Epithelial cell of esophagus (primary cell): ENCODE measurements at regions not wholly inside any gene's neighbourhood (a gene's known extent, or its start where the extent isn't known, plus 50 kb on each side); places are given as distances from the start of the nearest gene placed in this dataset.

ENCODE experiments used
- DNase-seq: peaks from one replicate; pipeline ENCODE4 v3.0.0; 2010; ENCODE audit warnings: low read depth
- H3K4me3 ChIP-seq: 2 replicates; pipeline ENCODE4 v1.5.1; 2011; ENCODE audit warnings: mild to moderate bottlenecking, low read length, control low read depth
- CTCF ChIP-seq: IDR thresholded peaks from 2 replicates; pipeline ENCODE4 v1.5.1; 2011; ENCODE audit warnings: low read depth, mild to moderate bottlenecking, low read length, control low read depth, inconsistent platforms; ENCODE audit not compliant: insufficient read depth; ENCODE audit errors: missing control alignments

GRCh38 chr13:90713441-90714133, 633.9 kb upstream of the MIR17HG start:
- no peak for TF ChIP-seq CTCF
- no peak overlapping the region for H3K4me3 ChIP-seq

GRCh38 chr13:90715485-90715884, 632.0 kb upstream of the MIR17HG start:
- no peak for TF ChIP-seq CTCF
- no peak overlapping the region for H3K4me3 ChIP-seq
- DNase-seq: no peak

More at GRCh38 chr13:90713441-90714133, 633.9 kb upstream of the MIR17HG start:
- DNase-seq: no peak

DNA sequence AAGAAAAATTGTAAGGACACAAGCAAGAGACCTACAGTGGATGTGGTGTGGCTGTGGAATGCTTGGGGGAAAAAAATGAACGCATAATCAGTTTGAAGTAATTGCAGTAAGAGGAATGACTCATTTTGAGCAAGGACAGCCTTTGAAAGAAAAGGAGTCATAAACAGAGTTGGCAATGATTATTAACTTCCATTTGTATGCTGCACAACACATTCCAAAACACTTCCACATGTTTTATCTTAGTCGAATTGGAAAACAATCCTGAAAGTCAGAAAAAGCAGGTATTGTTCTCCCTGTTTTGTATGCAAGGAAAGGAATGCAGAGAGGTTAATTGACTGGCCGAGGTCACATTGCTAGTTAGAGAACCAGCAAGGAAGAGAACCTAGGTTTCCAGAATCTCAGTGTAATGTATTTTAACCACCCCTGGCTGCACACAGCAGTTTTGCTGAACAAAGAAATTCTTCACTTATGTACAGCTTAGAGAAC, 630.0 kb upstream of the MIR17HG start:
- DNase-seq: peak; percentile 82
- TF ChIP-seq CTCF: no peak

DNA sequence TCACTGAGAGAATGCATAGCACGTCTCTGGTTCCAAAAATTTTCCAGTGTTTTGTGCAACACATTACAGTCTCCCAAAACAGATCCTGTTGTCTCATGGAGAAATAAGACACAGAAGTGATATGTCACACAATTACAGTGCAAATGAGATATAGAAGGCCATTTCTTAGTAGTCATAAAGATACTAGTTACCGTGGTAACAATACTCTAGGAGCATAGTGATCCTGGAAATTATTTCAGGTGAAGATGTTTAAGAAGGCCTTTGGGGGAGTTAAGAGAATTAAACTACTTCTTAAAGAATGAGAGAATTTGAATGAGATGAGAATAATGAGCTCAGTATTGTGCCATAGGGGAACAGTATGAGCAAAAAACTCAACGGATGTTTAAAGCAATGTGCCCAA, 628.0 kb upstream of the MIR17HG start:
- no peak for DNase-seq
- no peak overlapping the region for H3K4me3 ChIP-seq
- no peak for TF ChIP-seq CTCF

More for the DNA sequence above, 630.0 kb upstream of the MIR17HG start:
- no peak overlapping the region for H3K4me3 ChIP-seq

- H3K4me3 ChIP-seq: no peak overlapping the region
- no peak for TF ChIP-seq CTCF
- no peak for DNase-seq
These were observed 625.5 kb upstream of the MIR17HG start for GRCh38 chr13:90721937-90722336.

DNA sequence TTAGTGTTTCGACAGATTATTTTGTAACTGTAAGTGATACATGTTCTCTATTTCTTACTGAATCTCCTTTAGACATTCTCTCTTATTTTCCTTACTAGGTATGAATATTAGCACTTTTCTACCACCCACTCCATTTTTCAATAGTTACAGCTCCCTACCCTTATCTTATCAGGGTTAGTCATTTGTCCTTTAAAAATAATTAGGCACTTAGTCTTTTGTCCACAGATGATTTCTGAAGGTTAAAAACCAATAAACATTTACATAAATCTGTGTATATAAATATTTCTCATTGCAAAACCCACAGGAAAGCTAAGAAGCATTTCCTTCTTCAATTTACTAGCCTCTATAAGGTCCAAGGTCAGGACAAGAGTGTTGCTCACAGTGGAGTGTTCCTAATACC, 624.1 kb upstream of the MIR17HG start:
- H3K4me3 ChIP-seq: no peak overlapping the region
- TF ChIP-seq CTCF: no peak
- DNase-seq: no peak

DNA sequence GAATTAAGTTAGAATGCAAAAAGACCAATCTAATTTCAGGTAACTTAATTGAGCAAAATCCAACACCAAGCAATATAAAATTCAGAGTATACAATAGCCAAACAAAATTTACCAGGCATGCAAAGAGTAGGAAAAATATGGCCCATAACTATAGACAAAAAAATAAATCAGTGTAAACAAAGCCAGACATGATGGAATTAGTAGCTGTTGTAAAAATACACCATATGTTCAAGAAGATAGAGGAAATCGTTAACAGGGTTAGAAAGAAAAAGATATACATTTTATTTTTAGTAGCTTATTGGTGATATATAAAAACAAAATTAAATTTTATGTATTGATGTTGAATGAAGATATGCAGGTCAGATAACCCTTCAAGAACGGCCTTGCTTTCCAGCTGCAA, 621.1 kb upstream of the MIR17HG start:
- no peak for TF ChIP-seq CTCF
- DNase-seq: no peak
- no peak overlapping the region for H3K4me3 ChIP-seq
